GM23248 (cell line): ENCODE measurements at regions not wholly inside any gene's neighbourhood (a gene's known extent, or its start where the extent isn't known, plus 50 kb on each side); places are given as distances from the start of the nearest gene placed in this dataset.

Source experiments
- DNase-seq: peaks from one replicate; pipeline ENCODE4 v3.0.0-alpha.2; 2015
- H2AFZ ChIP-seq: fragments of 200-600 bp; sonication (generic); 2 replicates; pipeline ENCODE4 v1.6.1; 2016; ENCODE audit warnings: antibody characterized with exemption
- H3F3A ChIP-seq: fragments of 200-600 bp; sonication (generic); 2 replicates; pipeline ENCODE4 v1.6.1; 2016; ENCODE audit warnings: mild to moderate bottlenecking, antibody characterized with exemption, mixed run types; ENCODE audit not compliant: insufficient read depth
- H3K27ac ChIP-seq: fragments of 200-600 bp; sonication (generic); 2 replicates; pipeline ENCODE4 v1.5.1; 2016; ENCODE audit warnings: mild to moderate bottlenecking
- H3K27me3 ChIP-seq: fragments of 200-600 bp; sonication (generic); replicated peaks from 2 replicates; pipeline ENCODE4 v1.6.1; 2016; ENCODE audit warnings: mild to moderate bottlenecking; ENCODE audit not compliant: insufficient read depth
- H3K36me3 ChIP-seq: fragments of 200-600 bp; sonication (generic); 2 replicates; pipeline ENCODE4 v1.6.1; 2016; ENCODE audit warnings: low read depth, mild to moderate bottlenecking
- H3K4me1 ChIP-seq: fragments of 200-600 bp; sonication (generic); 2 replicates; pipeline ENCODE4 v1.6.1; 2016; ENCODE audit warnings: mild to moderate bottlenecking; ENCODE audit not compliant: insufficient read depth
- H3K4me2 ChIP-seq: fragments of 200-600 bp; sonication (generic); one replicate; pipeline ENCODE4 v1.6.1; 2016; ENCODE audit warnings: mild to moderate bottlenecking; ENCODE audit not compliant: unreplicated experiment
- H3K4me3 ChIP-seq: fragments of 200-600 bp; sonication (generic); 2 replicates; pipeline ENCODE4 v1.5.1; 2016; ENCODE audit warnings: mild to moderate bottlenecking
- H3K79me2 ChIP-seq: fragments of 200-600 bp; sonication (generic); 2 replicates; pipeline ENCODE4 v1.6.1; 2016; ENCODE audit warnings: mild to moderate bottlenecking; ENCODE audit not compliant: insufficient read depth
- H3K9ac ChIP-seq: fragments of 200-600 bp; sonication (generic); 2 replicates; pipeline ENCODE4 v1.6.1; 2016; ENCODE audit warnings: mild to moderate bottlenecking
- H3K9me2 ChIP-seq: fragments of 200-600 bp; sonication (generic); 2 replicates; pipeline ENCODE4 v1.6.1; 2016; ENCODE audit warnings: mixed run types, mild to moderate bottlenecking, moderate library complexity; ENCODE audit not compliant: insufficient read depth
- H3K9me3 ChIP-seq: fragments of 200-600 bp; sonication (generic); one replicate; pipeline ENCODE4 v1.6.1; 2017; ENCODE audit warnings: low read depth
- H4K20me1 ChIP-seq: fragments of 200-600 bp; sonication (generic); 2 replicates; pipeline ENCODE4 v1.6.0; 2016; ENCODE audit not compliant: insufficient read depth
- EZH2 ChIP-seq: fragments of 200-600 bp; sonication (generic); IDR thresholded peaks from 2 replicates; pipeline ENCODE4 v1.6.1; 2018; ENCODE audit warnings: antibody characterized with exemption, mild to moderate bottlenecking; ENCODE audit not compliant: insufficient read depth, poor library complexity, severe bottlenecking
- EZH2phosphoT487 ChIP-seq: fragments of 200-600 bp; sonication (generic); IDR thresholded peaks from 2 replicates; pipeline ENCODE4 v1.6.1; 2018; ENCODE audit warnings: antibody characterized with exemption, moderate library complexity, mild to moderate bottlenecking, low read depth; ENCODE audit not compliant: insufficient read depth
- WGBS, 2 experiments: methylation state at CpG; one replicate each; pipeline ENCODE4 v1.1.6; 2015 to 2017; ENCODE audit warnings: low lambda C conversion rate in 2 of 2, low coverage in 1 of 2; ENCODE audit errors: missing lambda C conversion rate in 2 of 2; 5-methylcytosine and 5-hydroxymethylcytosine counted together
- in situ Hi-C: fragments of 300-500 bp; cut with MboI; formaldehyde crosslinking; loops from 2 replicates; pipeline ENCODE4 v1.15.0; 2020

GRCh38 chr5:143687604-143688003, 124.4 kb upstream of the HMHB1 start:
- Histone ChIP-seq H3K4me1 (peaks cover 4% of the 10 kb centered on the region; the same call in 1 of the 2 replicates), H3K36me3 (no peaks in the 10 kb centered on the region), H3K9me3 (no peaks in the 10 kb centered on the region), H3K79me2 (no peaks in the 10 kb centered on the region), H3K27ac (no peak overlapping the region), H3K9ac (no peak overlapping the region), H2AFZ (no peak overlapping the region), H4K20me1 (no peaks in the 10 kb centered on the region), H3K27me3 (no peaks in the 10 kb centered on the region), H3K4me3 (no peak overlapping the region), H3F3A (no peaks in the 10 kb centered on the region), H3K9me2 (no peaks in the 10 kb centered on the region), H3K4me2 (no peak overlapping the region)
- in situ Hi-C loops, result no loop called here
- TF ChIP-seq EZH2phosphoT487 (no peak), EZH2 (no peak)
- no peak for DNase-seq

GRCh38 chr5:143685246-143685815, 126.6 kb upstream of the HMHB1 start:
- no peaks in the 10 kb centered on the region for H4K20me1 ChIP-seq
- H3K9ac ChIP-seq, result no peak overlapping the region
- H3K9me3 ChIP-seq, result no peaks in the 10 kb centered on the region
- TF ChIP-seq EZH2phosphoT487 (no peak), EZH2 (no peak)
- no peak overlapping the region for H2AFZ ChIP-seq
- no peaks in the 10 kb centered on the region for H3F3A ChIP-seq
- peak; percentile 52 for DNase-seq
- peaks cover 9% of the 10 kb centered on the region; the same call in 1 of the 2 replicates for H3K4me1 ChIP-seq
- no peak overlapping the region for H3K4me3 ChIP-seq
- H3K9me2 ChIP-seq, result no peaks in the 10 kb centered on the region
- H3K27ac ChIP-seq, result no peak overlapping the region
- H3K4me2 ChIP-seq, result no peak overlapping the region
- H3K27me3 ChIP-seq, result no peaks in the 10 kb centered on the region
- no peaks in the 10 kb centered on the region for H3K79me2 ChIP-seq
- no peaks in the 10 kb centered on the region for H3K36me3 ChIP-seq
- WGBS, 2 experiments, result 88 to 94% methylated on average over 2 of the region's 2 CpGs
- in situ Hi-C loops, result no loop called here

GRCh38 chr5:143683459-143683858, 128.5 kb upstream of the HMHB1 start:
- no peak for DNase-seq
- no peak for TF ChIP-seq EZH2
- TF ChIP-seq EZH2phosphoT487, result no peak
- no peaks in the 10 kb centered on the region for H3K27me3 ChIP-seq
- H3K79me2 ChIP-seq, result no peaks in the 10 kb centered on the region
- H3K9me3 ChIP-seq, result no peaks in the 10 kb centered on the region
- H3F3A ChIP-seq, result 0 out of 2 replicates have a peak, but pooled peaks cover 4% of the 10 kb centered on the region
- no peaks in the 10 kb centered on the region for H3K36me3 ChIP-seq
- no peaks in the 10 kb centered on the region for H4K20me1 ChIP-seq
- no peak overlapping the region for H2AFZ ChIP-seq
- no peak overlapping the region for H3K9ac ChIP-seq
- no peak overlapping the region for H3K27ac ChIP-seq
- no peaks in the 10 kb centered on the region for H3K9me2 ChIP-seq
- H3K4me3 ChIP-seq, result no peak overlapping the region
- in situ Hi-C loops, result no loop called here
- peaks cover 23% of the 10 kb centered on the region for H3K4me1 ChIP-seq
- WGBS, 2 experiments, result 86 to 91% methylated on average over 1 of the region's 1 CpG
- H3K4me2 ChIP-seq, result no peak overlapping the region

GRCh38 chr5:143682929-143683386, 129.0 kb upstream of the HMHB1 start:
- WGBS, 2 experiments, result 29 to 35% methylated on average over 3 of the region's 3 CpGs
- Histone ChIP-seq H2AFZ (no peak overlapping the region), H3K9me2 (no peaks in the 10 kb centered on the region), H3K4me3 (no peak overlapping the region), H4K20me1 (no peaks in the 10 kb centered on the region), H3K9ac (no peak overlapping the region), H3K36me3 (no peaks in the 10 kb centered on the region), H3F3A (0 out of 2 replicates have a peak, but pooled peaks cover 4% of the 10 kb centered on the region), H3K79me2 (no peaks in the 10 kb centered on the region), H3K4me2 (no peak overlapping the region), H3K27me3 (no peaks in the 10 kb centered on the region), H3K4me1 (peaks cover 23% of the 10 kb centered on the region), H3K9me3 (no peaks in the 10 kb centered on the region), H3K27ac (no peak overlapping the region)
- in situ Hi-C loops, result no loop called here
- TF ChIP-seq EZH2phosphoT487 (no peak), EZH2 (no peak)
- DNase-seq, result peak; percentile 16
